ENCODE measurements at regions not wholly inside any gene's neighbourhood (a gene's known extent, or its start where the extent isn't known, plus 50 kb on each side); places are given as distances from the start of the nearest gene placed in this dataset.

GRCh38 chr5:61828856-61829255 lies 477.1 kb upstream of the KIF2A start:
- no peak for TF ChIP-seq POLR2A (IDR thresholded peaks at IDR 0.05)
- no peak for TF ChIP-seq CTCF (IDR thresholded peaks at IDR 0.05)
